Erythroblast (primary cell): ENCODE measurements at regions not wholly inside any gene's neighbourhood (a gene's known extent, or its start where the extent isn't known, plus 50 kb on each side); places are given as distances from the start of the nearest gene placed in this dataset.
"Not testable (repeated sequence)": the region's sequence is repeated elsewhere in the genome, so short reads cannot be mapped to it uniquely, and the experiment has no call there.

Experiments
- DNase-seq, 2 experiments: peaks; one replicate each; lab custom pipeline; 2025; lab: John Stamatoyannopoulos, UW
- GATA1 ChIP-seq: IDR thresholded peaks from 2 replicates; pipeline ENCODE4 v1.6.1; 2011; ENCODE audit warnings: low read depth, mild to moderate bottlenecking, control low read depth, low read length, moderate library complexity
- POLR2A ChIP-seq: IDR thresholded peaks from 2 replicates; pipeline ENCODE4 v1.6.1; 2011; ENCODE audit warnings: mild to moderate bottlenecking, low read length

GRCh38 chr2:149885468-149885867 is 297.9 kb upstream of the MMADHC start:
- TF ChIP-seq POLR2A, result no peak
- TF ChIP-seq GATA1, result no peak
- DNase-seq, result no peak

GRCh38 chr2:149884871-149885270 is 297.3 kb upstream of the MMADHC start:
- TF ChIP-seq GATA1 (no peak), POLR2A (no peak)
- DNase-seq, result no peak

DNA sequence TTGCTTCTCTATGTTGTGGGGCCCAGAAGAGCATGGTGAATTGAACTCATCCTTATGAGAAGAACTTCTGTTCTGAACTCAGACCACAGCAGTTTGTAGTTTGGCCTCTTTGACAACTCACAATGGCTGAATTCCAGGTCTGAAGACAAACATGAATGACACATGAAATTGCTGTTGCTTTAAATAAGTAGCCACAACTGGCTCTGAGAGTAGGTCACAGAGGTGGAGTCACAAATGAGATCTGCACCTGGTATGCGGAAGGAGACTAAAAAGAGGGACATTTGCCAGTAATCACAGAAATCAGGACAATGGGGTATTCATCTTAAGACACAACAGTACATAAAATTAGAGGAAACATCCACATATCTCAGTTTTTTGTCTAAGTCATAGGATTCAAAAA is 290.3 kb upstream of the MMADHC start:
- no peak for DNase-seq
- no peak for TF ChIP-seq GATA1
- no peak for TF ChIP-seq POLR2A

DNA sequence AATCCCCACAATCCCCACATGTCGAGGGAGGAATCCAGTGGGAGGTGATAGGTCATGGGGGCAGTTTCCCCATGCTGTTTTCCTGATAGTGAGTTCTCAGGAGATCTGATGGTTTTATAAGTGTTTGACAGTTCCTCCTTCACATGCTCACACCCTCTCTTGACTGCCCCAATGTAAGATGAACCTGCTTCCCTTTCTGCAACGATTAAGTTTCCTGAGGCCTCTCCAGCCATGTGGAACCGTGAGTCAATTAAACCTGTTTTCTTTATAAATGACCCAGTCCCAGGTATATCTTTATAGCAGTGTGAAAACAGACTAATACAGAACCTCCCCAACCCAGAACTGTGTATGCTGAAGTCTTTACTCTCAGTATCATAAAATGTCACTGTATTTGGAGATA is 289.5 kb upstream of the MMADHC start:
- no peak for TF ChIP-seq POLR2A
- no peak for TF ChIP-seq GATA1
- DNase-seq, result no peak

GRCh38 chr2:149873936-149874335 is 286.4 kb upstream of the MMADHC start:
- no peak for DNase-seq
- no peak for TF ChIP-seq POLR2A
- TF ChIP-seq GATA1, result no peak

- DNase-seq, result no peak
- TF ChIP-seq POLR2A (no peak), GATA1 (no peak)
Measured at GRCh38 chr2:149872638-149873150, 285.1 kb upstream of the MMADHC start.

- TF ChIP-seq POLR2A (no peak), GATA1 (no peak)
- DNase-seq, result no peak
Measured at GRCh38 chr2:149872041-149872440, 284.5 kb upstream of the MMADHC start.

- TF ChIP-seq POLR2A (no peak), GATA1 (no peak)
- DNase-seq, result no peak
Measured at GRCh38 chr2:149871091-149871885, 283.7 kb upstream of the MMADHC start.

DNA sequence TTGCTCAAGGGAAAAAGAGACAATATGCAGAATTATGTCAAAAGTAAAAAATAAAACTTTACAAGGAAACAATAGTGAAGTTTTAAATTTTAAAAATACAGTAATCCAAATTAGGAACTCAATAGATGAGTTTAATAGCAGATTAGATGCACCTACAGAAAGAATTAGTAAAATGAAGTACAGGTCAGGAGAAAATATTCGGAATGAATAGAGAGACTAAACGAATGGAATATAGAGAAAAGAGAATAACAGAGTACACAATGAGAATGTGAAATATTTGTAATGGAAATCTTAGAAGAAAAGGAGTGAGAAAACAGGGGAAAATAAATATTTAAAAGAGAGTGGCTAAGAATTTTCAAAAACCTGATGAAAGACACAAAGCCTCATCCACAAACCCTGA is 275.7 kb upstream of the MMADHC start:
- no peak for DNase-seq
- no peak for TF ChIP-seq GATA1
- no peak for TF ChIP-seq POLR2A

- TF ChIP-seq POLR2A, result no peak
- no peak for TF ChIP-seq GATA1
- DNase-seq, result no peak
Measured at GRCh38 chr2:149861034-149861433, 273.5 kb upstream of the MMADHC start.

- DNase-seq, result no peak
- TF ChIP-seq POLR2A (no peak), GATA1 (no peak)
Measured at GRCh38 chr2:149860276-149860921, 272.8 kb upstream of the MMADHC start.

DNA sequence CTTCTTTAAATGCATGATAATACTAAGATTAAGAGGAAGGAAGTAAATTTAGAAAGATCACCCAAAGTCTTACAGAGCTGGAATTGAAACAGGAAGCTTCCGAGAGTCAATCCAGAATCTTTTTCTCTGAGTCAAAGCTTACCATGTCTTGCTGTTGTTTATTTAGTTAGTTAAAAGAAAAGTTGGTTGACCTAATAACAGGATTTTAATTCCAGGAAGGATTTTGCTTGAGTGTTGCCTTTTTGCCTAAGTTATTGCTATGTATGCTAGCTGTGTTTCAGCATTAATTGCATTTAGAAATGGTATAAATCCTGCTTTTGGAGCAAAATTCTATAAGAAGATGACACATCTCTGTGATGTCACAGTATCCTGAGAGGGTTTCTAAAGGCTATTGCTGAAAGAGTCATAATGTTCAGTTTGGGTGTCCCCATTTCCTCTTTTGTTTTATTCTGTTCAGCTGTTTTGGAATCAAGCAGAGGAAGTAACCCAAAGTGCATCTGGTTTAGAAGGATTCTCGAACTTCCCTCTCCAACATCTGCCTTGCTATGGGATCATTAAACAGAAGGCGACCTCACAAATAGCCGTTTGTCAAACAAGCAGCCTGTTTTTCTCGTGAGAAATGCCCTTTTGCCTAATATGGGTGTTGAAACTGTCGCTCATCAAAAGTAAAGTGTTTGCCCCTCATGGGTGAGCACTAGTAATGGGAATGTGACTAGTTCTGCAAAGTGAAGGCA is 271.5 kb upstream of the MMADHC start:
- TF ChIP-seq GATA1, result no peak
- no peak for DNase-seq

GRCh38 chr2:149858216-149858615 is 270.6 kb upstream of the MMADHC start:
- TF ChIP-seq POLR2A (no peak), GATA1 (no peak)
- DNase-seq, result no peak

GRCh38 chr2:149857344-149857743 is 269.8 kb upstream of the MMADHC start:
- no peak for DNase-seq

GRCh38 chr2:149855859-149856258 is 268.3 kb upstream of the MMADHC start:
- not testable (repeated sequence) for DNase-seq

More at GRCh38 chr2:149857344-149857743, 269.8 kb upstream of the MMADHC start:
- TF ChIP-seq POLR2A (no peak), GATA1 (no peak)
